Left ventricle myocardium inferior (tissue), 1 donor: ENCODE measurements at regions not wholly inside any gene's neighbourhood (a gene's known extent, or its start where the extent isn't known, plus 50 kb on each side); places are given as distances from the start of the nearest gene placed in this dataset.
"Not testable (repeated sequence)": the region's sequence is repeated elsewhere in the genome, so short reads cannot be mapped to it uniquely, and the experiment has no call there.

ENCODE experiments used
- DNase-seq: peaks from one replicate; pipeline ENCODE4 v3.0.0-alpha.2; 2020
- H3K27ac ChIP-seq: fragments of 200-600 bp; replicated peaks from 2 replicates; pipeline ENCODE4 v1.8.0; 2021
- H3K27me3 ChIP-seq: fragments of 200-600 bp; 2 replicates; pipeline ENCODE4 v1.8.0; 2021; ENCODE audit warnings: low read depth
- H3K36me3 ChIP-seq: fragments of 200-600 bp; 2 replicates; pipeline ENCODE4 v1.8.0; 2021
- H3K4me1 ChIP-seq: fragments of 200-600 bp; 2 replicates; pipeline ENCODE4 v1.8.0; 2021
- H3K4me3 ChIP-seq: fragments of 200-600 bp; 2 replicates; pipeline ENCODE4 v1.8.0; 2021; ENCODE audit warnings: mild to moderate bottlenecking, moderate library complexity
- H3K9me3 ChIP-seq: fragments of 200-600 bp; replicated peaks from 2 replicates; pipeline ENCODE4 v1.8.0; 2021
- intact Hi-C: fragments of 100-400 bp; cut with micrococcal nuclease; formaldehyde crosslinking; loops from one replicate; pipeline ENCODE4 v1.11.0; 2022
- TF ChIP-seq, protein P1 (sequence below): fragments of 200-600 bp; IDR thresholded peaks from 2 replicates; pipeline ENCODE4 v1.8.0; 2021; ENCODE audit warnings: antibody characterized with exemption, mild to moderate bottlenecking, borderline replicate concordance
- donor health status: DM: no; HTN: yes; CAD: no; lungs with severe emphysema.

DNA sequence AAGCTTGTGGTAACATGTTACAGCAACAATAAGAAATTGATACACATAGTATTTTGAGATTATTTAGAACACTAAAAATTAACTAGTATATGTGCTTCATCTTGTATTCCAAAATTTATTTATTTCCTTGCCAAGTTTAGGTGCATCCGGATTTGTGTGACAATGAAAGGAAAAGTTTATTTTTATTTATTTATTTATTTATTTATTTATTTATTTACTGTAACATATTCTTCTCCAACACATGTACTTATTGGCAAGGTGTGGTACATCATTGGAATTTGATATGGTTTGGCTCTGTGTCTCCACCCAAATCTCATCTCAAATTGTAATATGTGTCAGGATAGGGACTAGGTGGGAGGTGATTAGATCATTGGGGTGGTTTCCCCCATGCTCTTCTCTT, 373.3 kb upstream of the EDIL3 start:
- intact Hi-C loops: no loop called here
- Histone ChIP-seq H3K4me1 (no peaks in the 10 kb centered on the region), H3K9me3 (no peaks in the 10 kb centered on the region), H3K27ac (no peak overlapping the region), H3K36me3 (no peaks in the 10 kb centered on the region), H3K27me3 (no peaks in the 10 kb centered on the region), H3K4me3 (no peak overlapping the region)
- TF ChIP-seq, protein P1, sequence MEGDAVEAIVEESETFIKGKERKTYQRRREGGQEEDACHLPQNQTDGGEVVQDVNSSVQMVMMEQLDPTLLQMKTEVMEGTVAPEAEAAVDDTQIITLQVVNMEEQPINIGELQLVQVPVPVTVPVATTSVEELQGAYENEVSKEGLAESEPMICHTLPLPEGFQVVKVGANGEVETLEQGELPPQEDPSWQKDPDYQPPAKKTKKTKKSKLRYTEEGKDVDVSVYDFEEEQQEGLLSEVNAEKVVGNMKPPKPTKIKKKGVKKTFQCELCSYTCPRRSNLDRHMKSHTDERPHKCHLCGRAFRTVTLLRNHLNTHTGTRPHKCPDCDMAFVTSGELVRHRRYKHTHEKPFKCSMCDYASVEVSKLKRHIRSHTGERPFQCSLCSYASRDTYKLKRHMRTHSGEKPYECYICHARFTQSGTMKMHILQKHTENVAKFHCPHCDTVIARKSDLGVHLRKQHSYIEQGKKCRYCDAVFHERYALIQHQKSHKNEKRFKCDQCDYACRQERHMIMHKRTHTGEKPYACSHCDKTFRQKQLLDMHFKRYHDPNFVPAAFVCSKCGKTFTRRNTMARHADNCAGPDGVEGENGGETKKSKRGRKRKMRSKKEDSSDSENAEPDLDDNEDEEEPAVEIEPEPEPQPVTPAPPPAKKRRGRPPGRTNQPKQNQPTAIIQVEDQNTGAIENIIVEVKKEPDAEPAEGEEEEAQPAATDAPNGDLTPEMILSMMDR: no peak
- no peak for DNase-seq

- no peaks in the 10 kb centered on the region for H3K27me3 ChIP-seq
- no peak for DNase-seq
- H3K4me3 ChIP-seq: no peak overlapping the region
- TF ChIP-seq, protein P1: no peak
- no peaks in the 10 kb centered on the region for H3K9me3 ChIP-seq
- no peaks in the 10 kb centered on the region for H3K36me3 ChIP-seq
- no peaks in the 10 kb centered on the region for H3K4me1 ChIP-seq
- H3K27ac ChIP-seq: no peak overlapping the region
- intact Hi-C loops: no loop called here
Measured at GRCh38 chr5:84752780-84753179, 368.1 kb upstream of the EDIL3 start.

GRCh38 chr5:84748313-84748712, 363.6 kb upstream of the EDIL3 start:
- H3K4me1 ChIP-seq: no peaks in the 10 kb centered on the region
- DNase-seq: no peak
- no peaks in the 10 kb centered on the region for H3K27me3 ChIP-seq
- no peak overlapping the region for H3K4me3 ChIP-seq
- TF ChIP-seq, protein P1: no peak
- H3K9me3 ChIP-seq: peaks cover 12% of the 10 kb centered on the region
- intact Hi-C loops: no loop called here
- no peak overlapping the region for H3K27ac ChIP-seq
- no peaks in the 10 kb centered on the region for H3K36me3 ChIP-seq

- H3K4me3 ChIP-seq, H3K27ac ChIP-seq, H3K36me3 ChIP-seq, DNase-seq, intact Hi-C loops, H3K27me3 ChIP-seq, H3K4me1 ChIP-seq: not testable (repeated sequence)
- peaks cover 32% of the 10 kb centered on the region for H3K9me3 ChIP-seq
Measured at GRCh38 chr5:84746280-84746679, 361.6 kb upstream of the EDIL3 start.

- Histone ChIP-seq H3K36me3 (no peaks in the 10 kb centered on the region), H3K4me1 (no peaks in the 10 kb centered on the region), H3K4me3 (no peak overlapping the region), H3K9me3 (peaks cover 42% of the 10 kb centered on the region), H3K27ac (no peak overlapping the region), H3K27me3 (no peaks in the 10 kb centered on the region)
- intact Hi-C loops: no loop called here
- DNase-seq: no peak
- TF ChIP-seq, protein P1: no peak
Measured at GRCh38 chr5:84741056-84741455, 356.4 kb upstream of the EDIL3 start.

DNA sequence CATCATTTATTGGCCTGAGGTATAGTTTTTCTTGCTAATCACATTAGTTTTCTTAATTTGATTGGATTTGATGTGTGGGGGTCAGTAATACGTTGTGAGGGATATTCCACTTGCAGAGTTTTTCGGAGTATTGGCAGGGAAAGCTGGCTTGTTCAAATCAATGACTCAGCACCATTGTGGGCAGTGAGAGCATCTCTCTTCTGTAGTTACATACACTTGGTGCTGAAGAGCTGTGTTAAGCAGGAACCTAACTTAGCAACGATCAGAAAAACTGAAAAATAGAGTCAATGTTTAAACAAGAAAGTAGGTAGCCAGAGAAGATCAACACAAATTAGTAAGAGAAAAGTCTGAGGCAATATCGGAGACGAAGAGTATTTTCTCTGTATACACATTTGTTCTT, 344.6 kb upstream of the EDIL3 start:
- Histone ChIP-seq H3K4me1 (no peaks in the 10 kb centered on the region), H3K27me3 (no peaks in the 10 kb centered on the region), H3K27ac (no peak overlapping the region), H3K9me3 (no peaks in the 10 kb centered on the region), H3K4me3 (no peak overlapping the region), H3K36me3 (no peaks in the 10 kb centered on the region)
- no peak for DNase-seq
- intact Hi-C loops: no loop called here
- TF ChIP-seq, protein P1: no peak
